SW 1271 (cell line): ENCODE measurements at regions not wholly inside any gene's neighbourhood (a gene's known extent, or its start where the extent isn't known, plus 50 kb on each side); places are given as distances from the start of the nearest gene placed in this dataset.
"Not testable (repeated sequence)": the region's sequence is repeated elsewhere in the genome, so short reads cannot be mapped to it uniquely, and the experiment has no call there.

Experiments used
- DNase-seq, 2 experiments: peaks; one replicate each; lab custom pipeline; 2025; lab: John Stamatoyannopoulos, UW

GRCh38 chr1:78715181-78715661, 65.6 kb downstream of the IFI44 start:
- no peak for DNase-seq

GRCh38 chr1:78716186-78716585, 66.6 kb downstream of the IFI44 start:
- DNase-seq = no peak

- no peak for DNase-seq
Observed at GRCh38 chr1:78718566-78718965, 68.9 kb downstream of the IFI44 start.

- no peak for DNase-seq
Observed at GRCh38 chr1:78721136-78721535, 71.5 kb downstream of the IFI44 start.

- DNase-seq = no peak
Observed at GRCh38 chr1:78722105-78722504, 72.5 kb downstream of the IFI44 start.

- no peak for DNase-seq
Observed at GRCh38 chr1:78722521-78722920, 72.9 kb downstream of the IFI44 start.

- DNase-seq = no peak
Observed at GRCh38 chr1:78722947-78723346, 73.3 kb downstream of the IFI44 start.

GRCh38 chr1:78726686-78727085, 77.1 kb downstream of the IFI44 start:
- no peak for DNase-seq

- no peak for DNase-seq
Observed at GRCh38 chr1:78728359-78728758, 78.7 kb downstream of the IFI44 start.

- DNase-seq = no peak
Observed at GRCh38 chr1:78730054-78730453, 80.4 kb downstream of the IFI44 start.

GRCh38 chr1:78731674-78732073, 82.0 kb downstream of the IFI44 start:
- DNase-seq = no peak

- DNase-seq = no peak
Observed at GRCh38 chr1:78737241-78737640, 87.6 kb downstream of the IFI44 start.

GRCh38 chr1:78743626-78744025, 94.0 kb downstream of the IFI44 start:
- DNase-seq = no peak

- no peak for DNase-seq
Observed at GRCh38 chr1:78745111-78745510, 95.5 kb downstream of the IFI44 start.

- DNase-seq = not testable (repeated sequence)
Observed at GRCh38 chr1:78753679-78754078, 104.0 kb downstream of the IFI44 start.

- DNase-seq = no peak
Observed at GRCh38 chr1:78755986-78756385, 106.4 kb downstream of the IFI44 start.

GRCh38 chr1:78758506-78758905, 108.9 kb downstream of the IFI44 start:
- DNase-seq = no peak

GRCh38 chr1:78759881-78760280, 110.2 kb downstream of the IFI44 start:
- no peak for DNase-seq

GRCh38 chr1:78760858-78761257, 111.2 kb downstream of the IFI44 start:
- no peak for DNase-seq

- DNase-seq = no peak
Observed at GRCh38 chr1:78762113-78762512, 112.5 kb downstream of the IFI44 start.

GRCh38 chr1:78765489-78765888, 115.9 kb downstream of the IFI44 start:
- DNase-seq = no peak

GRCh38 chr1:78779831-78780230, 130.2 kb downstream of the IFI44 start:
- no peak for DNase-seq

GRCh38 chr1:78787544-78787943, 137.9 kb downstream of the IFI44 start:
- no peak for DNase-seq

- DNase-seq = no peak
Observed at GRCh38 chr1:78790174-78790573, 140.5 kb downstream of the IFI44 start.

GRCh38 chr1:78792756-78793155, 143.1 kb downstream of the IFI44 start:
- DNase-seq = no peak
